M059J (cell line): ENCODE measurements at regions not wholly inside any gene's neighbourhood (a gene's known extent, or its start where the extent isn't known, plus 50 kb on each side); places are given as distances from the start of the nearest gene placed in this dataset.

Source experiments
- DNase-seq: peaks from one replicate; pipeline ENCODE4 v3.0.0-alpha.2; 2012; ENCODE audit warnings: low read depth

DNA sequence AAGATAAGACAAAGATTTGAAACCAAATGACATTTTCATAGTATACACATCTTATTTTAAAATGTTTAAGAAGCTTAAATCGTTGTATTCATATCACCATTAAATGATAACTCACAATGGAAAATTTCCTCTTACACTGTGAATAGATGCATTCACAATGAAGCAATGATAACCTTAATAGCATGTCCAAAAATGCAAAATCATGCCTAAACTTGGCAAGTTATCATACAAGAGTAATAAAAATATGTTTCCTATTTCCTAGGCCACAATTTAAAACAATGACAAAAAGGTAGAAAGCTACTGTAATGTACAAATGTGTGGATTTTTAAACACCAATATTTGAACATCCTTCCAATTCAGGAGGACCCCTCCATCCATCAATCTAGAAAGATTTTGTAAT is 157.4 kb upstream of the GULP1 start:
- no peak for DNase-seq

- DNase-seq, result no peak
Measured at GRCh38 chr2:188138313-188138712, 153.4 kb upstream of the GULP1 start.

GRCh38 chr2:188142088-188142487 is 149.6 kb upstream of the GULP1 start:
- no peak for DNase-seq

GRCh38 chr2:188142636-188143295 is 148.9 kb upstream of the GULP1 start:
- peak; percentile 55 for DNase-seq

DNA sequence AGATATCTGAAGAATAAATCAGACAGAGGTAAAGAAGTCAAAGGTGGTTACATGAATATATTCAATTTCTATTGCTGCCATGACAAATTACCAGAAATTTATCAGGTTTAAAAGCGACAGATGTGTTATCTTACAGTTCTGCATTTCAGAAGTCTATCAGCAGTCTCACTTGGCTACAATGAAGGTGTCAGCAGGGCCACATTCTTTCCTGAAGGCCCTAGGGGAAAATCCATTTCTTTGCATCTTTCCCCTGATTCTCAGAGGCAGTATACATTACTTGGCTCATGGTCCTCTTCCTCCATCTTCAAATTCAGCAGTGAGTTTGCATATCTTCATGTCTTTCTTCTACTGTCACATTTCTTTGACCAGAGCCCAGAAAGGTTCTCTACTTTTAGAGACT is 145.8 kb upstream of the GULP1 start:
- no peak for DNase-seq

DNA sequence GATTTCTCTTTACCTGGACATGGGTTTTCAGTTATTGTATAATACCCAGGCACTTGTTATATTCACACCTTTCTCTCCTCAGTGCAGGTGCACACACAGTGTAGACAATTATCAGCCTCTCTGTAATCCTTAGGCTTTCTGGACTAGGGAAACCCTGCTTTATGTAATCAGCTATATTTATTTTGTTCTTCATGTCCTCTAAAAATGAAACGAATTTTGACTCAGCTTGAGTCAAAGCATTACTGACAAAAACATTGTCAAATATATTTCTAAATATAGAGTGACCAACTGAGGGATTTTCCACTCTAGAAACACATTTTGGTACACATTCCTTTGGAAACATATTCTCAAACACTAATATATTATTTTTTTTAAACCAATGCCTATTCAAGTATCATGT is 144.8 kb upstream of the GULP1 start:
- no peak for DNase-seq

DNA sequence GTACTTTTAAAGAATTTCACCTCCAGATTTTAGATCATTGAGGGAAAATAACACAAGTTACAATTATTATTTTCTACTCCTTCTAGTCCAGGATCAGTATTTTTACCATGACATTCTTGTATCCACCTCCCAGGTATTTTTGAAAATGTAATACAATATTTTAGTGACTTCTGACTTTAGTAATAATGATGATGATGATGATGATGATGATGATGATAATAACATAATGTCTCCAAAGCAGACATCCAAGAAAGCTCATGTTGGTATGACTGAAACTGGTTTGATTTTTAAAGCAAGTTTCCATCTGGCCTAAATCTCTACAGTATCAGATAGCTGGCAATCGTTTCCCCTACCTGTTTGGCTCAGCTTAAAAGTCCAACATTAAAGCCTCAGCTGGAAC is 140.0 kb upstream of the GULP1 start:
- DNase-seq, result no peak

GRCh38 chr2:188158337-188159100 is 133.2 kb upstream of the GULP1 start:
- DNase-seq, result peak; percentile 64

DNA sequence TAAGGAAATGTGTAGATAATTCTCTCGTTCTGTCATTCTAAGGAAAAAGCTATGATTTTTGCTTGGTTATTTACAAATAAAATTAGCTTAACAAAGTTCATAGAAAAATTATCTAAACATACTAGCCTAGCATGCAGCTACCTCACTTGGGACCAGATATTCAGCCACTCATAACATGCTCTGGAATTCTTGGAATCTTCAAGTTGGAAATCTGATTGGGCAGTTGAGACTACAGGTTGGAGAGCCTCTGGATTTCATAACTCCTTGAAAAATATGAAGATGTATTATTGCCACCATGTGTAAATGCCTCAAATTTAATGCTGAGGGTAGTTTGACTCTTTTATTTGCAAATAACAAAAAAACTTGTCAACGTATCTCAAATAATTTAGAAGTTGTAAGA is 132.2 kb upstream of the GULP1 start:
- no peak for DNase-seq

DNA sequence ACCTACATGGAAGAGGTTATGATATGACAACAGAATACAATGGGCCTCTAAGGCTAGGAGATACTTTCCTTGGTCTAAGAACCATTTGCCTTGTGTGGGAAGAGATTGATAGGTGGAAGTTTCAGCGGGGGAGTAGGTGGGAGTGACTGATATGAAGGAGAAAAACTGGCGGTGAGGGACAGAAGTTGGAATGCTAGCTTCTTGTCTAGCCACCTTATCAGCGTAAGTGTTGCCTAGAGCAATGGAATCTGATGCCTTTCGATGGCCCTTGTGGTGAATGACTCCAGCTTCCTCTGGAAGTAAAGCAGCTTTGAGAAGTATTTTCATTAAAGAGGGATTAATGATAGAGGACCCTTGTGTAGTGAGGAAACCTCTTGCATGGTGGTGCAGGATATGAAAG is 121.3 kb upstream of the GULP1 start:
- DNase-seq, result no peak

GRCh38 chr2:188176620-188177019 is 115.1 kb upstream of the GULP1 start:
- peak; percentile 23 for DNase-seq

- DNase-seq, result peak; percentile 60
Measured at GRCh38 chr2:188181067-188181838, 110.4 kb upstream of the GULP1 start.

GRCh38 chr2:188181884-188182283 is 109.8 kb upstream of the GULP1 start:
- DNase-seq, result no peak

DNA sequence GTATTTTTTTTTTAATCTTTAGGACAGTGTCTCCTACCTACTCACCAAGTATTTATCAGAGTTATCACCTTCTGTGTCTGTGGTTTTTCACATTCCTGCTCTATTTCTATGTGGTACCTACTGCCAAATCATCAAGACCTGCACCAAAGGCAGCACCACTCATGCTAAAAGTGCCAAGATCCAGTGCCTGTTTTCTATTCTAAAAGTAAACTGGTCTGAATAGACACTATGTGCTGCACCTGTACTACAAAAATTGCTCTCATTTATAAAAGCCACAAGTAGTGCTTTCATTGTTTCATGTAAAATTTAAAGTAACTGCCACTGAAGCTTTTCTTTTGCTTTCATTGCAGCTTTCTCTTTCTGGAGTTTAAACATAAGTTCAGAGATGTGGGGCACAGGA is 103.9 kb upstream of the GULP1 start:
- no peak for DNase-seq

DNA sequence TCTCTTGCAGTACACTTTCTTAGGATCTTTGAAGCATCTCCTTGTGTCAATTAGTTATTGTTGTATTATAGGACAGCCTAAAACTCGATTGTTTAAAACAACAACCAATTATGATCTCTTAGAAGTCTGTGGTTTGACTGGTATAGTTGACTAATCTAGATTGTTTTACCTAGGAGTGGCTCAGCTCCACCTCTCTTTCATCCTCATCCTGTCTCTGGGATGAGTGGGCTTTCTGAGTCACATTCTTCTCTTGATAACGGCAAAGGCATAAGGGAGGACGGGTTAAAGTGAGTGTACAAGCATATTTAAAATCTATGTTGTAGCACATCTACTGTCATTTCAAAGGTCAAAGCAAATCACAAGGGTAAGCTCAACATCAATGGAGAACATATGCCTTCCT is 102.3 kb upstream of the GULP1 start:
- peak; percentile 83 for DNase-seq

DNA sequence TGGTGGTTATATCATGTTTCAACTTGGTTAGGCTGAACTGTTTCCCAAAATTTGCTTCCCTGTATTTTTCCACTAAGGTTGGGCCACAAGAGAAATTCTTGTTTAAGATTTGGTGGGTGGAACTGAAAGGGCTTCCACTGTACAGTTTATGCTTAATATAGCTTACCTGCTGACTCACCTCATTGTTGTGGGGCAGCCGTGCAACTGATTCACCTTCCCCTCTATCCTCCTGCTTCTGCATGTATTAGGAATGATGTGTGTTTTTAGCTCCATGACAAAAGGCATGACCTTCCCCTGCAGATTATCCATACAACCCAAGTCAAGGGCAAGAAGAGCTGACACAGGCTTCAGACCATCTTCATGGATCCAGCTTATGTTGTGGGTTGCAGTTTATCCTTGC is 98.4 kb upstream of the GULP1 start:
- DNase-seq, result peak; percentile 58

- DNase-seq, result no peak
Measured at GRCh38 chr2:188196343-188197008, 95.2 kb upstream of the GULP1 start.

DNA sequence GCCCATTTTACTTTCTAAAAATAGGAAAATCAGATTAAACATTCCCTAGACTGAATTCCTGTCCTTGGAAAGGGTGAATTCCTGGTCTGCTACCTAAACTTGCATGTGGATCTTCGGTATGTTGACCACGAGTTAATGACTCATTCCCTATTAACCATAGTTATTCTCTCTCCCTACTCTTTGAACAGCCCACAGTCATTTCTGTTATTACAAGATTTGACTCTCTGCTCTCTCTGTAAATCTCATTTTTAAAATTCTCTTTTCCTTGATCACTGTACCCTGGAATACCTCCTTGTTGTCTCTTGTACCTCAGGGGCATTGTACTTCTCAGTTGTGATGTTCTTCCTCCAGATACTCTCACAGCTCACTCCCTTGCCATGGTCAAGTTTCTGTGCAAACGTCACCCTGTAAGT is 92.0 kb upstream of the GULP1 start:
- peak; percentile 94 for DNase-seq

- DNase-seq, result no peak
Measured at GRCh38 chr2:188201639-188202038, 90.0 kb upstream of the GULP1 start.

DNA sequence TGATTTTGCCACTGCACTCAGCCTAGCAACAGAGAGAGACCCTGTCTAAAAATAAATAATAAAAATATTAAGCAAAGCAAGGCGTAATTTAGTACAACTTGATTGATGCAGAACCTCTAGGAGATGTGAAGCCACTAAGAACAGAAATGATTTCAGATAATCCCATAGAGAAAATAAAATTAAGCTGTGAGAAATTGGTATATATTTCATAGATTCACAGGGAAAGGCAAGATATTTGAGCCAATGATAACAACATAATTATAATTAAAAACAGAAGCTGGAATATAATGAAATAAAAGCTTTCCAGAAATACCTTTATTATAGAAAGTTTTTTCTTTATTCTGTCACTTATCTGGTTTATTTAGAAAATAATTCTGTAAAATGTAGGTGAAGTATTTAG is 88.9 kb upstream of the GULP1 start:
- DNase-seq, result no peak

- no peak for DNase-seq
Measured at GRCh38 chr2:188203776-188204175, 87.9 kb upstream of the GULP1 start.

DNA sequence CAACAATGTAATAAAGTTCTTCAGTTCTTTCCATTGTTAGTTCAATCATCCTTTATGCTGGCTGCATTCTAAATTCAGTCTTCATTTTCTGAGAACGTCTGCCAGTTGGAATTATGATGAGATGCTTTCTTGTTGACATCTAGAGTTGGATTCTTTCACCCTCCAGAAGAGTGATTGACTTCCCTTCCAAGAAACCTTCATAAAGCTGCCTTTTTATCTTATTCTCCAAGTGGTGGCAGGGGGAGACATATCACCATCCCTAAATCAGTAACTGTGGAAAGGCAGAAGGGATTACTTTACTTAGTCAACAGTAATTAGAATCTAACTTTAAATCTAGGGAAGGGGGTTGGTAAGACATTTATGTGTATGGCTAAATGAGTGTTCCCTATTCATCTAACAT is 86.8 kb upstream of the GULP1 start:
- DNase-seq, result no peak
